SH-SY5Y (cell line): ENCODE measurements at regions not wholly inside any gene's neighbourhood (a gene's known extent, or its start where the extent isn't known, plus 50 kb on each side); places are given as distances from the start of the nearest gene placed in this dataset.

Experiments
- GATA2 ChIP-seq: IDR thresholded peaks from 2 replicates; pipeline ENCODE4 v1.6.1; 2011; ENCODE audit warnings: mild to moderate bottlenecking, low read depth, low read length
- GATA3 ChIP-seq: IDR thresholded peaks from 2 replicates; pipeline ENCODE4 v1.6.1; 2011; ENCODE audit warnings: low read depth, mild to moderate bottlenecking, low read length, moderate library complexity

DNA sequence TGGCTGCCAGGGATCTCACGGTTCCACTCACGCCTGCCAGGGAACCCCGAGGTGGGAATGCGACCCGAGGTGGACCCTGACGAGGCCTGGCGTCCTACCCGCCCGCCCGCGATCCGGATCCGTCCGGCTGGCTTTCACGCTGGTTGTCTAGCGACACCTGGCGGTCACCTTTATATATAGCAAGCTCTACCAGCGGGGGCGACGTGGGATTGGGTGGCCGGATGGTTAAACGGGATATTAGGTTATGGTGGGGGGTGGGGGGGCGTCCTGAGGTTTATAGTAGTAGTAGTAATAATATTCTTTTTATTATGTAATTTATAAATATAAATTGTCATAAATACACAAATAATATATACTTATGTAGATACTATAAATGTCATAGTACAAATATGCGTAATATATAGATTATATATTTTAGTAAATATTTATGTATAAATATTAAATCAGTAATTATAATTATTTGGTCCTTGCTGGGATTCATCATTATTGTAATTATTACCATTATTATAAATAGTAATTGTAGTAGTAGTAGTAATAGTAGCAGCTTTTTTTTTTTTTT is 136.9 kb downstream of the KCNJ12 start:
- TF ChIP-seq GATA2 (no peak), GATA3 (no peak)

GRCh38 chr17:21517538-21518293 is 141.6 kb downstream of the KCNJ12 start:
- TF ChIP-seq GATA2 (no peak), GATA3 (no peak)

DNA sequence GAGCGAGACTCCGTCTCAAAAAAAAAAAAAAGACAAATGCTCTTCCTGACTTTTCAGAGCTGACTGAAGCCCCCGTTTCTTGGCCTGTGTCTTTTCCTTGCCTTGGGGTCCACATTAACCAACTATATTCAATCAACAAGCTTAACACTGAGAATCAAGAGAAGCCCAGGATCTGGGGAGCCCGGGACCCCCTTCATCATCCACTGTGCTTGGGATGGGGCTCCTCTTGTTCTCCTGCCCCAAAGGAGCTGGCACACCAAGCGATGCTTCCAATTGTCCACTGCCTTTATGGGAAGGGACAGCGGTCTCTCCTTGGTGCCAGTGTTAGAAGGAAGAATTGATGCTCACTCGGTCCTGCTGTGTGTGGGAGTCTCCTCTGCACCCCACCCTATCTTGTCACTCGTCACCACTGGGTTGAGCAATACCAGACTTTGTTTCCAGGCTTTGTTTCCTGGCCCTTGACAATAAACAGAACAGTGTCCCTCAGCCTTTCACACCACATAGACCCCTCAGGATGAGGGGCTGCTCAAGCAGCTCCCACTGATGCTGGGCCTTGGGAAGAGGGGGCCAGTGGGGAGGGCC is 146.7 kb downstream of the KCNJ12 start:
- no peak for TF ChIP-seq GATA2
- TF ChIP-seq GATA3, result no peak

DNA sequence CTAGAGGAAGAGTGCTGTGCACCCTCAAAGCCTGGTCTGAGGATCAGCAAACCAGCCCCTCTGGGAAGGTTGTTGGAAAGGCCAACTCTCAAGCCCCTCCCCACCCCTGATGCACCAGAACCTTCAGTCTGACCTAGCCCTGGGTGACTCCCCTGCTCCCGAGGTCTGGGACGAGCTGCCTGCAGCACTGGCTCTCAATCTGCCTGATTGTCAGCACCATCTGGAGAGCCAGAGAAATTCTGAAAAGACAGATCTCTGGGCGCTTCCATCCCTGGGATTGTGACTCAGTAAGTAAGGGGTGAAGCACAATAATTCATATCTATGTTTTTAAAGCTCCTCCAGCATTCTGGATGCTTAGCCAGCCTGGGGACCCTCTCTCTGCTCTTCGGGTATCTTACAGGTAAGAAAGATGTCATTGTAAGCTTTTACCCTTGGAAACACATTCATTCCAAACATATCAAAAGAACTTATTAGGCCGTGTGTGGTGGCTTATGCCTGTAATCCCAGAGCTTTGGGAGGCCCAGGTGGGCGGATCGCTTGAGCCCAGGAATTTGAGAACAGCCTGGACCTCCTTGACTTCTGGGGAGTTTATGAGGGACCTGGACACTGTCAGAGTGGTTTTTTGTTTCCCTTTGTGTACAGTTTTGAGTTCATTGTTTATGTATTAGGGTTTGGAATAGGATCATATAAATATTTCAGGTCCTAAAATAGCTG is 147.5 kb downstream of the KCNJ12 start:
- TF ChIP-seq GATA3 (no peak), GATA2 (no peak)

DNA sequence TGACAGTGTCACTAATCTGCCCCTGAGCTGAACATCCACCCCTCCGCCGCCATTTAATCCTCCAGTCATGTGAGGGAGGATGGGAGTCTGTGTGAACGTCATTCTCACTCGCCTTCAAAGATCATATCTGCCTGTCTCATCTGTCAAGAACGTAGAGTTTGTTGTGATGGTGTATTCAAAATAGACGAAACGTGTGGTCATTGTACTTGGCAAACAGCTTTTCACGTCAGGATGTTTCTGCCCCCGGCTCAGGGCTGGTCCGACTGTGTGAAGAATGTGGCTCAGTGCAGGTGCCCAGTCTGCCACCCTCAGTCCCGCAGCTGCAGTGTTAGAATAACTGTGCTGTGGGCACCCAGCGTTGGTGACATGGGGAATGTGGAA is 148.0 kb downstream of the KCNJ12 start:
- TF ChIP-seq GATA3 (no peak), GATA2 (no peak)

DNA sequence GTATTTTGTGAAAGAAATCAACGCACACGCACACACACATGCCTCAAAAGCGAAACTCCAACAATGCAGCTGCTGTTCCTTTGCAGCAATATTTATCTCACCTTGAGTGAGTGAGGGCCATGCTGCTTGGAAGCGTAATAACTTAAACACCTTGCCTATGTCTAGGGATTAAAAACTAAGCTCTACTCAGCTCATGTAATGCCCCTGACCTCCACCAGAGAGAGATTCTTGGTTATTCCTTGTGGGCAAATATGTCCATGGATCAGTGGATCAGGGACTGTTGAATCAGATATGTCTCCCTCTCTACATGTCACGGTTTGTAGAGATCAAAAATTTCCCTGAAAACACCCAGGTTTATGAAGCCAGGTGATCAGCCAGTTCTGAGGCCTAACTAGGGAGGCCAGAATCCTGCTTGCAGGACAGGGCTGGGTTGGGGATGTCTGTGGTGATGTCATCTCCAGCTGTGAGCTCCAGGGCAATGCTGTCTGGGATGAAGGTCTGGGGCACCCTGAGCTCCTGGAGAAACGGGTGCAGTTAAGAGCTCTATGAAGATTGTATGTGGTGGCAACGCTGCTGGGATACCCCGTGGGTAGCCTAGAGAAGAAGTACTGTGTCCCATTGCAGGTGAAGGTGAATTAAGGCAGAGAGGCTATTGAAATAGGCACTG is 149.4 kb downstream of the KCNJ12 start:
- TF ChIP-seq GATA2 (no peak), GATA3 (no peak)

GRCh38 chr17:21528031-21528695 is 152.0 kb downstream of the KCNJ12 start:
- TF ChIP-seq GATA2 (no peak), GATA3 (no peak)

DNA sequence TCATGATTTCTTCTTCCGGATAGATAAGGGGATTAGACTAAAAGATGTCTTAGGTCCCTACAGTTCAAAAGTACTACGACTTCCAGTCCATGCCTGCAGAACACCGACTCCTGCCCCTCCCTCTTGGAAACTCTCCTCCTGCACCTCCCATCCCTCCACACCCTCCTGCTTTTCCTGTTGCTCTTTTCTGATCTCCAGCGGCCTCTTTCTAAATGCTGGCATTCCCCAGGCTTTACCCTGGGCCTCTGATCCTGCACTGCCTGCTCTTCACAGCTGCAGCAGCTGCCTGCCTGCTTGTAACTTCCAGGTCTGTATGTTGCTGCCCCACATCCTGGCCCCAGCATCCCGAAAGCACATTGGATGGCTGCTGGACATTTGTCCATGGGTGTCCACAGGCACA is 154.2 kb downstream of the KCNJ12 start:
- TF ChIP-seq GATA2, result no peak
- TF ChIP-seq GATA3, result no peak

DNA sequence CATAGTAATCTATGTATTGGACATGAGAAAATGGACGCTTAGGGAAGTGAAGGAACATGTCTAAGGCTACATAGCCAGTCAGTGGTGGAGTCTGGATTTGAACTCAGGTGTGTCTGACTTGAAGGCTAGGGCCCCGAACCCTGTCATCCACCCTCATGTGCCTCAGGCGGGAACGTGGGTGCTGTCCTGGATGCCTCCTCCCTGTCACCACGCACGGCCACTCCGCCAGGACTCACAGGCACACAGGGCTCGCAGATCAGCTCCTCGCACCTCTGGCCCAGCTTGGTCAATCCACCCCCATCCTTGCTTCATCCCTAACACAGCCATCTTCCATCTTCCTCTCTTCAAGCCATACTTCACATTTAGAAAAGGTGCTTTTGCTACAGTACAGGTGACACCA is 154.7 kb downstream of the KCNJ12 start:
- TF ChIP-seq GATA3 (no peak), GATA2 (no peak)

DNA sequence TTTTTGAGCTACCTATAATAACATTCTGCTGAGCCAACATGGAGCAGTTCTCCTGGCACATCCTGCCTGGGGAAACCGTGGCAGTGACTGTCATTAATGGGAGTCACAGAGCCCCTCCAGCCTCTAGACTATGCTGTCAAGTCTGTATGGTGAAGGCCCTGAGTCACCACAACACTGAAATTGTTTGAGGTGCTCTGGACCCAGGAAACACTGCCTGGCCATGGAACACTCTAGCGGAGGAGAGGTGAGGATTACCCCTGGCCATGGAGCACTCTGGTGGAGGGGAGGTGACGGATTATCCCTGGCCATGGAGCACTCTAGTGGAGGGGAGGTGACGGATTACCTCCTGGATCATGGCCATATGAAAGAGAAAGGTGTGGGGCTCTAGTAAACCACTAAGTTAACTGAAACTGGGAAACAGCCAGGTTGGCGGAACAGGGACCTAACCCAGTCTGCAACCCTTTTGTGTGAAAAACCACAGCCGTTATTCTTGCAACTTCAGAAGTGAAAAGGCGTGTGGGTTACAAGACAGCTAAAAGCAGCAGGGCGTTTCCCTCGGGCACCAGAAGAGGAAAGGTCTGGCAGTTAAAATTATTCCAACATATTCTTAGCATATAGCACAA is 156.7 kb downstream of the KCNJ12 start:
- no peak for TF ChIP-seq GATA3
- no peak for TF ChIP-seq GATA2

DNA sequence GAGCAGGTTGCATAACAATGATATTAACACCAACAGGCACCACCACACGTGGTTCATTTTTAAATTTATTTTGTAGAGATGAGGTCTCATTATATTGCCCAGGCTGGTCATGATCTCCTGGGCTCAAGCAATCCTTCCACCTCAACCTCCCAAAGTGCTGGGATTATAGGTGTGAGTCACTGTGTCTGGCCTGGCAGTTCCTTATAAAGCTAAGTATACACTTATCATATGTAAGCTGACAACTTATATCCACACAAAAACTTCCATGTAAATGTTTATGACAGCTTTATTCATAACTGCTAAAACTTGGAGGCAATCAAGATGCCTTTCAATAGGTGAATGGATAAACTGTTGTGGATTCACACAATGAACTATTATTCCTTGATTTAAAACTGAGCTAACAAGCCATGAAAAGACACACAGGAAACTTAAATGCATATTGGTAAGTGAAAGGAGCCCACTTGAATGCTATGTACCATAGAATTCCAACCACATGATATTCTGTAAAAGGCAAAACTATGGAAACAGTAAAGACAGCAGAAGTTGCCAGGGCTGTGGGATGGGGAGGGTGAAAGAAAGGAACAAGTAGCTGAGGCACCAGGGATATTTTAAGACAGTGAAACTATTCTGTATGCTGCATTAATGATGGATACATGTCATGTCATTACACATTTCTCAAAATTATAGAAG is 156.5 kb upstream of the KCNJ18 start:
- TF ChIP-seq GATA3, result no peak
- no peak for TF ChIP-seq GATA2

DNA sequence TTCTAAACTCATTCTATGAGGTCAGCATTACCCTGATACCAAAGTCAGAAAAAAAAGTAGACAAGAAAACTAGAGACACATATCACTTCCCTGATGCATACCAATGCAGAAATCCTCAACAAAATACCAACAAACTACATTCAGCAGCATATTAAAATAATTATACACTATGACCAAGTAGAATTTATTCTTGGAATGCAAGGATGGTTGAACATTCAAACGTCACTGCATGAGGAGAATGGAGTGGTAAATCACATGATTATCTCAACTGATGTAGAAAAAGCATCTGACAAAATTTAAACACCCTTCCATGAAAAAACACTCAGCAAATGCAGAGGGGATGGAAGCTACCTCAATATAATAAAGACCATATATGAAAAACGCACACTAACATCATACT is 155.0 kb upstream of the KCNJ18 start:
- no peak for TF ChIP-seq GATA2
- no peak for TF ChIP-seq GATA3

GRCh38 chr17:21538615-21539014 is 153.7 kb upstream of the KCNJ18 start:
- no peak for TF ChIP-seq GATA2
- TF ChIP-seq GATA3, result no peak

DNA sequence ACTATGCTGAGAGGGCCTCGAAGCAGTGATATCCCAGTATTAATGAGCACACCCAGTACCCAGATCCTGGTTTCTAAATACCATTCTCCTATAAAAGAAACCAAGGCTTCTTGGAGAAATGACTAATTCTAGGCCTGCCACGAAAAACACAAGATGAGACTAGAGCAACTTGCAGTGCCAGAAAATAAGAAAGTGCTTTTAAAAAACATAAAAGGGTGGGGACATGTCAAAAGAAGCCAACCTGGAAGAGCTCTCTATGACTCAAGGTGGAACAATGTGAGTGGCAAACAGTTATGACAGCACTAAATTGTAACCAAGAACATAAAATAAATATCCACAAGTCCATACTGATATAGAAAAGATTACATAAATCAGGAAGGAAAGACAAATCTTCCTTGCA is 153.2 kb upstream of the KCNJ18 start:
- TF ChIP-seq GATA2 (no peak), GATA3 (no peak)

- no peak for TF ChIP-seq GATA2
- no peak for TF ChIP-seq GATA3
Observed at GRCh38 chr17:21540502-21540901, 151.8 kb upstream of the KCNJ18 start.
